PC-3 (cell line): ENCODE measurements at regions not wholly inside any gene's neighbourhood (a gene's known extent, or its start where the extent isn't known, plus 50 kb on each side); places are given as distances from the start of the nearest gene placed in this dataset.

Source experiments
- ATAC-seq: fragments of 200-7000 bp; cut with Tn5 transposase; 2 replicates; pipeline ENCODE4 v1.9.1; 2020; ENCODE audit warnings: mild to moderate bottlenecking, moderate library complexity
- BruUV-seq: library from RNA; stranded (reverse); fragments of 400-500 nt; replicated peaks from 2 replicates; lab custom pipeline; 2021; lab: Mats Ljungman, UMichigan
- CTCF ChIA-PET: fragments of 300-600 bp; sonication (Branson Sonifier 250); formaldehyde crosslinking; loops from one replicate; lab custom pipeline; 2022; ENCODE audit warnings: antibody characterized with exemption; lab: Charles Lee
- POLR2A ChIA-PET: fragments of 300-600 bp; sonication (Branson Sonifier 250); formaldehyde crosslinking; loops from one replicate; lab custom pipeline; 2022; ENCODE audit warnings: antibody characterized with exemption; ENCODE audit not compliant: unreplicated experiment; lab: Charles Lee
- DNase-seq: peaks from one replicate; pipeline ENCODE4 v3.0.0-alpha.2; 2015
- H2AFZ ChIP-seq: fragments of 300-600 bp; sonication (generic); 2 replicates; pipeline ENCODE4 v1.6.0; 2016; ENCODE audit warnings: antibody characterized with exemption, low read length
- H3F3A ChIP-seq: fragments of 300-600 bp; sonication (generic); one replicate; pipeline ENCODE4 v1.6.0; 2017; ENCODE audit warnings: antibody characterized with exemption, low read length, control low read depth, mild to moderate bottlenecking; ENCODE audit not compliant: unreplicated experiment
- H3K27ac ChIP-seq: fragments of 300-600 bp; sonication (generic); 2 replicates; pipeline ENCODE4 v1.5.1; 2016; ENCODE audit warnings: mild to moderate bottlenecking, low read length
- H3K27me3 ChIP-seq: fragments of 300-600 bp; sonication (generic); 2 replicates; pipeline ENCODE4 v1.6.1; 2016; ENCODE audit warnings: low read length, mixed read lengths
- H3K36me3 ChIP-seq: fragments of 300-600 bp; sonication (generic); 2 replicates; pipeline ENCODE4 v1.6.1; 2016; ENCODE audit warnings: low read depth, mixed run types, low read length, mixed read lengths
- H3K4me1 ChIP-seq: fragments of 300-600 bp; sonication (generic); 2 replicates; pipeline ENCODE4 v1.5.1; 2016; ENCODE audit warnings: low read length; ENCODE audit not compliant: insufficient read depth
- H3K4me2 ChIP-seq: fragments of 300-600 bp; sonication (generic); 2 replicates; pipeline ENCODE4 v1.6.0; 2016; ENCODE audit warnings: low read length
- H3K4me3 ChIP-seq: fragments of 300-600 bp; sonication (generic); 2 replicates; pipeline ENCODE4 v1.5.1; 2016; ENCODE audit warnings: mild to moderate bottlenecking, low read length, mixed read lengths
- H3K79me2 ChIP-seq: fragments of 300-600 bp; sonication (generic); 2 replicates; pipeline ENCODE4 v1.6.1; 2017; ENCODE audit warnings: low read length, mixed read lengths
- H3K9ac ChIP-seq: fragments of 300-600 bp; sonication (generic); 2 replicates; pipeline ENCODE4 v1.6.0; 2016; ENCODE audit warnings: mild to moderate bottlenecking, low read length
- H3K9me2 ChIP-seq: fragments of 300-600 bp; sonication (generic); replicated peaks from 2 replicates; pipeline ENCODE4 v1.6.1; 2016; ENCODE audit warnings: mixed run types, low read length, mixed read lengths
- H3K9me3 ChIP-seq: fragments of 300-600 bp; sonication (generic); 2 replicates; pipeline ENCODE4 v1.6.1; 2016; ENCODE audit warnings: low read length, mixed read lengths
- H4K20me1 ChIP-seq: fragments of 300-600 bp; sonication (generic); 2 replicates; pipeline ENCODE4 v1.6.1; 2016; ENCODE audit warnings: low read length, mixed read lengths
- CTCF ChIP-seq: fragments of 300-600 bp; sonication (generic); conservative IDR thresholded peaks from 2 replicates; pipeline ENCODE4 v1.5.1; 2017; ENCODE audit warnings: antibody characterized with exemption, low read depth, mild to moderate bottlenecking, low read length
- EZH2 ChIP-seq: fragments of 300-600 bp; sonication (generic); IDR thresholded peaks from one replicate; pipeline ENCODE4 v1.6.1; 2017; ENCODE audit warnings: antibody characterized with exemption, mild to moderate bottlenecking, low read length; ENCODE audit not compliant: unreplicated experiment
- EZH2phosphoT487 ChIP-seq: fragments of 300-600 bp; sonication (generic); IDR thresholded peaks from 2 replicates; pipeline ENCODE4 v1.6.1; 2018; ENCODE audit warnings: mild to moderate bottlenecking, antibody characterized with exemption, low read length, borderline replicate concordance
- intact Hi-C: fragments of 100-400 bp; cut with micrococcal nuclease; formaldehyde crosslinking; loops from 2 replicates; pipeline ENCODE4 v1.9.0; 2023

GRCh38 chrX:7314425-7314824 lies 166.5 kb upstream of the PUDP start:
- Histone ChIP-seq H3K27ac (no peak overlapping the region), H2AFZ (no peak overlapping the region), H3K9me2 (no peaks in the 10 kb centered on the region), H3K27me3 (no peaks in the 10 kb centered on the region), H3K4me1 (peaks cover 11% of the 10 kb centered on the region; the same call in 1 of the 2 replicates), H3F3A (no peaks in the 10 kb centered on the region), H3K4me3 (no peak overlapping the region), H3K36me3 (no peaks in the 10 kb centered on the region), H4K20me1 (no peaks in the 10 kb centered on the region), H3K9ac (no peak overlapping the region), H3K79me2 (no peaks in the 10 kb centered on the region), H3K4me2 (no peak overlapping the region), H3K9me3 (no peaks in the 10 kb centered on the region)
- ATAC-seq (no peak), DNase-seq (no peak)
- no peak for TF ChIP-seq EZH2phosphoT487
- TF ChIP-seq EZH2: no peak
- TF ChIP-seq CTCF: no peak
- intact Hi-C loops: no loop called here
- CTCF ChIA-PET: interaction anchor here (0.6 kb wide), 1 partner anchor 15 kb away, joined by 3 read pairs; no protein-coding TSS in a partner anchor
- BruUV-seq: no TSS peak
- POLR2A ChIA-PET: no interaction called here

GRCh38 chrX:7307720-7308119 lies 159.8 kb upstream of the PUDP start:
- H3K9ac ChIP-seq: no peak overlapping the region
- no TSS peak for BruUV-seq
- no peak overlapping the region for H2AFZ ChIP-seq
- no peaks in the 10 kb centered on the region for H3K9me2 ChIP-seq
- no peaks in the 10 kb centered on the region for H3F3A ChIP-seq
- ChIA-PET POLR2A (no interaction called here), CTCF (no interaction called here)
- H4K20me1 ChIP-seq: no peaks in the 10 kb centered on the region
- H3K79me2 ChIP-seq: no peaks in the 10 kb centered on the region
- no peak overlapping the region for H3K27ac ChIP-seq
- no peak overlapping the region for H3K4me3 ChIP-seq
- intact Hi-C loops: no loop called here
- no peaks in the 10 kb centered on the region for H3K36me3 ChIP-seq
- H3K4me1 ChIP-seq: no peaks in the 10 kb centered on the region
- ATAC-seq (no peak), DNase-seq (no peak)
- H3K27me3 ChIP-seq: no peaks in the 10 kb centered on the region
- TF ChIP-seq EZH2phosphoT487 (no peak), CTCF (no peak), EZH2 (no peak)
- no peak overlapping the region for H3K4me2 ChIP-seq
- H3K9me3 ChIP-seq: no peaks in the 10 kb centered on the region

GRCh38 chrX:7294483-7294882 lies 146.5 kb upstream of the PUDP start:
- Histone ChIP-seq H2AFZ (no peak overlapping the region), H3K27me3 (no peaks in the 10 kb centered on the region)

More at GRCh38 chrX:7294483-7294882, 146.5 kb upstream of the PUDP start:
- POLR2A ChIA-PET: no interaction called here
- no peak for TF ChIP-seq CTCF
- no peak for TF ChIP-seq EZH2phosphoT487
- no peak for TF ChIP-seq EZH2
- ATAC-seq (no peak), DNase-seq (no peak)
- intact Hi-C loops: no loop called here
- Histone ChIP-seq H3K9me3 (no peaks in the 10 kb centered on the region), H3K9me2 (no peaks in the 10 kb centered on the region), H4K20me1 (no peaks in the 10 kb centered on the region), H3K36me3 (no peaks in the 10 kb centered on the region), H3K9ac (no peak overlapping the region), H3K27ac (no peak overlapping the region), H3F3A (no peaks in the 10 kb centered on the region), H3K4me1 (no peaks in the 10 kb centered on the region), H3K4me3 (no peak overlapping the region), H3K4me2 (no peak overlapping the region), H3K79me2 (no peaks in the 10 kb centered on the region)
- CTCF ChIA-PET: no interaction called here
- BruUV-seq: no TSS peak
